OCI-LY7 (cell line): ENCODE measurements at regions not wholly inside any gene's neighbourhood (a gene's known extent, or its start where the extent isn't known, plus 50 kb on each side); places are given as distances from the start of the nearest gene placed in this dataset.

Experiments used
- BruUV-seq: library from RNA; stranded (reverse); fragments of 400-500 nt; replicated peaks from 2 replicates; lab custom pipeline; 2021; lab: Mats Ljungman, UMichigan
- CTCF ChIA-PET: fragments of 300-600 bp; sonication (Branson Sonifier 250); formaldehyde crosslinking; loops from one replicate; lab custom pipeline; 2022; ENCODE audit warnings: antibody characterized with exemption; ENCODE audit not compliant: unreplicated experiment; lab: Charles Lee
- POLR2A ChIA-PET: fragments of 300-600 bp; sonication (Branson Sonifier 250); formaldehyde crosslinking; loops from one replicate; lab custom pipeline; 2022; ENCODE audit warnings: antibody characterized with exemption; lab: Charles Lee
- DNase-seq: peaks from one replicate; pipeline ENCODE4 v3.0.0-alpha.2; 2015; ENCODE audit warnings: low spot score
- H2AFZ ChIP-seq: fragments of 200-600 bp; sonication (generic), shearing (Covaris generic); 2 replicates; pipeline ENCODE4 v1.6.1; 2014; ENCODE audit warnings: mild to moderate bottlenecking, antibody characterized with exemption, low read length, moderate library complexity
- H3K27ac ChIP-seq: fragments of 200-600 bp; sonication (generic); 2 replicates; pipeline ENCODE4 v1.5.1; 2014; ENCODE audit warnings: mixed run types, low read depth, mild to moderate bottlenecking, moderate library complexity, low read length, inconsistent platforms; ENCODE audit not compliant: poor library complexity, severe bottlenecking
- H3K36me3 ChIP-seq: fragments of 200-600 bp; sonication (generic); 2 replicates; pipeline ENCODE4 v1.6.1; 2014; ENCODE audit warnings: mild to moderate bottlenecking, antibody characterized with exemption, low read length, moderate library complexity, mixed read lengths; ENCODE audit not compliant: insufficient read depth
- H3K4me1 ChIP-seq: fragments of 200-600 bp; sonication (generic); 2 replicates; pipeline ENCODE4 v1.5.1; 2014; ENCODE audit warnings: mild to moderate bottlenecking, low read length; ENCODE audit not compliant: insufficient read depth, poor library complexity, severe bottlenecking
- H3K4me2 ChIP-seq: fragments of 200-600 bp; sonication (generic); 2 replicates; pipeline ENCODE4 v1.6.1; 2014; ENCODE audit warnings: mild to moderate bottlenecking, low read length
- H3K4me3 ChIP-seq: fragments of 200-600 bp; sonication (generic); 2 replicates; pipeline ENCODE4 v1.5.1; 2014; ENCODE audit warnings: mild to moderate bottlenecking, low read depth, low read length; ENCODE audit not compliant: poor library complexity, severe bottlenecking
- H3K79me2 ChIP-seq: fragments of 200-600 bp; sonication (generic); 2 replicates; pipeline ENCODE4 v1.6.1; 2016; ENCODE audit warnings: low read depth, mild to moderate bottlenecking, low read length, moderate library complexity, mixed read lengths; ENCODE audit not compliant: insufficient read depth
- H3K9me2 ChIP-seq: fragments of 200-600 bp; sonication (generic); 2 replicates; pipeline ENCODE4 v1.6.1; 2016; ENCODE audit warnings: mild to moderate bottlenecking, low read length, mixed read lengths; ENCODE audit not compliant: insufficient read depth
- H3K9me3 ChIP-seq: fragments of 200-600 bp; sonication (generic); 2 replicates; pipeline ENCODE4 v1.6.1; 2014; ENCODE audit warnings: mild to moderate bottlenecking, mixed run types, low read length, mixed read lengths
- H4K20me1 ChIP-seq: fragments of 200-600 bp; sonication (generic); 2 replicates; pipeline ENCODE4 v1.6.1; 2014; ENCODE audit warnings: mild to moderate bottlenecking, antibody characterized with exemption, low read length, moderate library complexity, mixed read lengths; ENCODE audit not compliant: insufficient read depth
- EZH2phosphoT487 ChIP-seq: fragments of 200-600 bp; sonication (generic); IDR thresholded peaks from 2 replicates; pipeline ENCODE4 v1.6.1; 2018; ENCODE audit warnings: low read depth, borderline replicate concordance, mild to moderate bottlenecking, mixed run types, antibody characterized with exemption, low read length, moderate library complexity, mixed read lengths
- intact Hi-C: fragments of 100-400 bp; cut with micrococcal nuclease; formaldehyde crosslinking; loops from one replicate; pipeline ENCODE4 v1.10.0; 2022; ENCODE audit not compliant: unreplicated experiment
- TF ChIP-seq, protein P1 (sequence below): fragments of 200-600 bp; sonication (generic); conservative IDR thresholded peaks from 2 replicates; pipeline ENCODE4 v1.5.1; 2014; ENCODE audit warnings: mild to moderate bottlenecking, antibody characterized with exemption, low read length, moderate library complexity, mixed read lengths

DNA sequence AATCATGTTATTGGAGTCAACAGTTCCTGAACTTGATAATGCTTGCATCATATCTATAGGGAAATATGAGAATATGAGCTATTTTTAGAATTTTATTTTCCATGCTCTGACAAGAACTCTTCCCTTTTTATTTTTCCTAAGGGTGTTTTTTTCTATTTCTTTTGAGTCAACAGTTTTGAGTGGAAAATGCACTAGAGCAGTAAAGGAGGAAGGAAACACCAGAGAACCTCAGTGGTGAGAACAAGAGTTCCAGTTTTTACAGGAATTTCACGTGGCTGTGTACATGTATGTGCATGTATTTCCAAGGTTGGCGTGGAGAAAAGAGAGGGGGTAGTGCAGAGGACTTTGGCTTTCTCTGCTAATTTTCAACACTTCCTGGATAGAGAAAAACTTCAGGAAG lies 63.6 kb upstream of the TNFSF18 start:
- Histone ChIP-seq H2AFZ (no peak overlapping the region), H3K27ac (no peak overlapping the region), H4K20me1 (no peaks in the 10 kb centered on the region), H3K9me2 (no peaks in the 10 kb centered on the region), H3K4me3 (no peak overlapping the region), H3K36me3 (no peaks in the 10 kb centered on the region), H3K79me2 (no peaks in the 10 kb centered on the region), H3K9me3 (no peaks in the 10 kb centered on the region), H3K4me2 (no peak overlapping the region), H3K4me1 (peaks cover 46% of the 10 kb centered on the region)
- intact Hi-C loops, result loop anchor here (10.0 kb wide), 4 partner anchors 290 to 580 kb away; partner anchors contain the start of gene SUCO
- TF ChIP-seq, protein P1, sequence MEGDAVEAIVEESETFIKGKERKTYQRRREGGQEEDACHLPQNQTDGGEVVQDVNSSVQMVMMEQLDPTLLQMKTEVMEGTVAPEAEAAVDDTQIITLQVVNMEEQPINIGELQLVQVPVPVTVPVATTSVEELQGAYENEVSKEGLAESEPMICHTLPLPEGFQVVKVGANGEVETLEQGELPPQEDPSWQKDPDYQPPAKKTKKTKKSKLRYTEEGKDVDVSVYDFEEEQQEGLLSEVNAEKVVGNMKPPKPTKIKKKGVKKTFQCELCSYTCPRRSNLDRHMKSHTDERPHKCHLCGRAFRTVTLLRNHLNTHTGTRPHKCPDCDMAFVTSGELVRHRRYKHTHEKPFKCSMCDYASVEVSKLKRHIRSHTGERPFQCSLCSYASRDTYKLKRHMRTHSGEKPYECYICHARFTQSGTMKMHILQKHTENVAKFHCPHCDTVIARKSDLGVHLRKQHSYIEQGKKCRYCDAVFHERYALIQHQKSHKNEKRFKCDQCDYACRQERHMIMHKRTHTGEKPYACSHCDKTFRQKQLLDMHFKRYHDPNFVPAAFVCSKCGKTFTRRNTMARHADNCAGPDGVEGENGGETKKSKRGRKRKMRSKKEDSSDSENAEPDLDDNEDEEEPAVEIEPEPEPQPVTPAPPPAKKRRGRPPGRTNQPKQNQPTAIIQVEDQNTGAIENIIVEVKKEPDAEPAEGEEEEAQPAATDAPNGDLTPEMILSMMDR, result no peak
- TF ChIP-seq EZH2phosphoT487, result no peak
- no TSS peak for BruUV-seq
- no peak for DNase-seq
- CTCF ChIA-PET, result no interaction called here
- POLR2A ChIA-PET, result interaction anchor here (0.7 kb wide), 1 partner anchor 68 kb away, joined by 3 read pairs; no protein-coding TSS in a partner anchor

DNA sequence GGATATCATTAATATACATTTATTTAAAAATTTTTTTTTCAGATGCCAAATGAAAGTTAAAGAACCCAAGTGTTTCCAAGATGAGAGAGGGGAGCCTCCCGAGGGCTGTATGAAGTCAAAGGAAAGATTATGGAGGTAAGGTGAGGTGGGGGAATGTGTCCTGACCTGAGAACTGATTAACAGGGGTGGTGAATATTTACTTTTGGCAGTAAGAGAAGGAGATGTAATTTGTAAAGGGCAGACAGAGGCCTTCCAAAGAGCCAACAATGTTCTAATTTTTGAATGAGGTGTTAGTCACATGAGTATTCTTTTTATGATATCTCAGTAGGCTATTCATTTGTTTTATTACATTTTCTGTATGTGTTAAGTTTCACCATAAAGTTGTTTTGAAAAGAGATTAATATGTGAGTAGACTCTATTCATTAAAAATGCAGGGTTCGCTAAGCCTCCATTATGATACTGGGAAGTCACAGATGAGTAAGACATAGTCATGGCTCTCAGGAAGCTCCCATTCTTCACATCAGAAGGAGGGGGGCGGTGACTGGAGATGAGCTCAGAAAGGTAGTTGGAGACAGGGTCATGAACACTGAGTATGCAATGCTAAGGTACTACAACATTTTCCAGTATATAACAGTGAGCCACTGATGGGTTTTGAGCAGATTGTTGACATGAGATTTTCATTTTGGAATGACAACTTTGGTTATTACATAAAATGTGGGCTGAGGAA lies 62.4 kb upstream of the TNFSF18 start:
- CTCF ChIA-PET, result no interaction called here
- intact Hi-C loops, result loop anchor here (2.0 to 10.0 kb wide), 5 partner anchors 94 to 578 kb away; partner anchors contain the start of gene SUCO
- DNase-seq, result no peak
- Histone ChIP-seq H3K27ac (peak overlapping the region; percentile 29), H3K36me3 (no peaks in the 10 kb centered on the region), H4K20me1 (no peaks in the 10 kb centered on the region), H3K79me2 (no peaks in the 10 kb centered on the region), H3K9me3 (peaks cover 7% of the 10 kb centered on the region), H2AFZ (peak overlapping the region; percentile 6; the same call in 1 of the 2 replicates), H3K4me2 (no peak overlapping the region), H3K4me1 (peaks cover 38% of the 10 kb centered on the region), H3K4me3 (no peak overlapping the region), H3K9me2 (no peaks in the 10 kb centered on the region)
- TF ChIP-seq, protein P1, result no peak
- TF ChIP-seq EZH2phosphoT487, result no peak
- POLR2A ChIA-PET, result interaction anchor here (0.9 kb wide), 1 partner anchor 9 kb away, joined by 3 read pairs; no protein-coding TSS in a partner anchor
- no TSS peak for BruUV-seq

DNA sequence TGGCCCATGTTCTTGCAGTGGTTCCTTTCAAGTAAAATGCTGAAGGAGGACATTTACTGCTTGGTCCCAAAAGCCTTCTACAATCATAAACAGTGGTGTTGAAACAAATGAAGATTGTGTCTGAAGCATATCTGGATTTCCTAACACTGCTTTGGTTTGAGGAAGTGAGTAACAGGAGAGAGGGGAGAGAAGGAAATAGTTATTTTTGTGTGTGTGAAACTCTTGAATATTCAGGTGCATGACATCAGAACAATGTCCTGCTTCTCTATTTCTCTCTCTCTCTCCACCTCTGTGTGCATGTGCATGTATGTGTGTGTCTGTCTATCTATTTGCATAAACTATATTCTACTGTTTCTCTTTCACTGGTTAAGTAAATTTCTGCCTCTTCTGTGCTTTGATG lies 61.4 kb upstream of the TNFSF18 start:
- peak; percentile 78 for DNase-seq
- no peaks in the 10 kb centered on the region for H4K20me1 ChIP-seq
- H3K4me1 ChIP-seq, result peaks cover 28% of the 10 kb centered on the region
- BruUV-seq, result no TSS peak
- H3K4me3 ChIP-seq, result no peak overlapping the region
- intact Hi-C loops, result loop anchor here (2.0 to 10.0 kb wide), 5 partner anchors 93 to 577 kb away; partner anchors contain the start of gene SUCO
- ChIA-PET POLR2A (interaction anchor here (1.0 kb wide), 1 partner anchor 17 kb away, joined by 3 read pairs; no protein-coding TSS in a partner anchor), CTCF (no interaction called here)
- peak overlapping the region; percentile 47 for H3K4me2 ChIP-seq
- no peaks in the 10 kb centered on the region for H3K36me3 ChIP-seq
- TF ChIP-seq, protein P1, result no peak
- TF ChIP-seq EZH2phosphoT487, result no peak
- no peaks in the 10 kb centered on the region for H3K9me2 ChIP-seq
- peak overlapping the region; percentile 29 for H3K27ac ChIP-seq
- no peaks in the 10 kb centered on the region for H3K79me2 ChIP-seq
- peak overlapping the region; percentile 49 for H2AFZ ChIP-seq
- peaks cover 14% of the 10 kb centered on the region for H3K9me3 ChIP-seq
